NCI-H2107 treated with DMSO at 0.1 percent for 48 hours (cell line): ENCODE measurements at regions not wholly inside any gene's neighbourhood (a gene's known extent, or its start where the extent isn't known, plus 50 kb on each side); places are given as distances from the start of the nearest gene placed in this dataset.

Source experiments
- DNase-seq: peaks from one replicate; lab custom pipeline; 2025; ENCODE audit not compliant: unreplicated experiment; lab: John Stamatoyannopoulos, UW

DNA sequence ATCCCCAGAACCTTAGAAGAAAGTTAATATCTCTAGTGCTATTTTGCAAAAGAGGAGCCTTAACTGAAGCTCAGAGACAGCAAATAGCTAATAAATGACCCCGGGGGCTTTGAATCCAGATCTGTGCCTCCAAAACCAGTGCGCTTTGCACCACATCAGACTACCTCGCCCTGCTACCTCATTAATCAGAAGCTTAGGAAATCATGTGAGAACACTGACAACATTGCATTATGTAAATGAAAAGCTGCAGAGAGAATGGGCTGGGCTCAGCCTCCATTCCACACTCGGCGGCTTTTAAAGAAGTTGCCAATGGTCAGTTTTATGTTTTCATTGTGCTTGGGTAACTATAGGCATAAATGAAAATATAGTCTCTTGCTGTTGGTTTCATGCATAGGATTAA lies 54.0 kb upstream of the STMND1 start:
- no peak for DNase-seq

- no peak for DNase-seq
Measured at GRCh38 chr6:17045581-17046322, 56.1 kb upstream of the STMND1 start.

- no peak for DNase-seq
Measured at GRCh38 chr6:17043148-17043522, 58.7 kb upstream of the STMND1 start.

GRCh38 chr6:17042422-17043147 lies 59.3 kb upstream of the STMND1 start:
- DNase-seq: no peak

GRCh38 chr6:17039266-17039665 lies 62.6 kb upstream of the STMND1 start:
- no peak for DNase-seq

DNA sequence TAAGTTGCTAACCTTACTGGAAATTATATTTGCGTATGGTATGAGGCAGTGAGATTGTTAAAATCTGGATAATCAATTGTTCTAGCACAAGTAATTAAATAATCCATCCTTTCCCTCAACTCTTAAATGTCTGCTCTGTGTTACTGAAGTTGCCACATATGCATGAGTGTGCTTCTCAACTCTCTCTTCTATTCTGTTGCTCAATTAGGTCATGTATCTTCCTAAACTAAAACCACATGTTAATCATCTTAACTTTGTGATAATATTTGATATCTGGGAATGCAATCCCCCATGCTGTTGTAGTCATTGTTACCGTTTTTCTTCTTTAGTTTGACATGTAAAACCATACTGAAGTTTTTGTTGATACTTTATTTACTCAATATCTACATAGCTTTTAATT lies 63.5 kb upstream of the STMND1 start:
- DNase-seq: no peak

DNA sequence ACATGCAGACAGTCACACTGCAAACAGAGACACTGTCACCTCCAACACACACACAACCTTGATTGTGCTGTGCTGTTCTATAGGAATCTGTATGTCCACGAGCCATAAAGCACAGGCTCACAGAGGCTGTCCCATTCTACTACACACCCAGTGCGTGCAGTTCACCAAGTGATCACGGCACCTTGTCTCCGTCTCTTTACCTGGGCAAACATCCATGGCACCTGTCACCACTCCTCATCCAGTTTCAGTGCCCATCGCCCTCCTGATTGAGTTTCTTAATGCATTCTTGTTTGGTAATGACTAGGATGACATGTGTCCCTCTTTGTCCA lies 65.8 kb upstream of the STMND1 start:
- no peak for DNase-seq

DNA sequence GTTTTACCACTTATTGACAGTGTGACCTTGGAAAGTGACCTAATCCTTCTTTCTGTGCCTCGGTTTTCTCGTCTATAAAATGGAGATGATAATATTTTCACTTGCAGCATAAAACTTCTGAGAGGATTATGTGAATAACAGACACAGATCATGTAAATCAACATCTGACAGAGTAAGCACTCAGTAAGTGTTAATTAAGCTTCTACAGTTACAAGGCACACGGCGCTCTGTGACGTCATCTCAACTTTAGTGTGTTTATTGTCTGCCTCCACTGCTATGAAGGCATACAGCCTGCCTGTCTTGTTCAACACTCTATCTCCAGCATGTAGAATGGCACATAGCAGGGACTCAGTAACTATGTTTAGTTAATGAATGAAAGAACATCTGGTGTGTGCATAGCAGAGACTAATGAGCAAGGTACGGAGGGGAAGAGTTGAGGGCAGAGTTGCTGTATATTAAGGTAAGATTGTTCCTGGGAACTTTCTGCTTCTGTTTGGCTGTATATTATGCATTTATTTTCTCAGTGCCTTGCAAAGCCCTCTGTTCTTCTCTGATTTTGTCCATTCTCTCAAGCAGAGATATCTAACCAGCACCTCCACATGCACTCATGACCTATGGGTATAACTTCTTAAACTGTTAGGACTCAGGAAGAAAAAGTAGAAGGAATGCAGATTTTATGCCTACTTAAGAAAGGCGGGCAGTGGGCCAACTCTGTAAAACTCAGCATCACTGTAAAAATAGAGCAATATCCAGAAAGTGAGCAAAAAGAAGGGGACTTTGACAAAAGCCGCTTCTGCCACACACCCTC lies 66.4 kb upstream of the STMND1 start:
- DNase-seq: no peak

GRCh38 chr6:17033746-17034145 lies 68.1 kb upstream of the STMND1 start:
- no peak for DNase-seq

DNA sequence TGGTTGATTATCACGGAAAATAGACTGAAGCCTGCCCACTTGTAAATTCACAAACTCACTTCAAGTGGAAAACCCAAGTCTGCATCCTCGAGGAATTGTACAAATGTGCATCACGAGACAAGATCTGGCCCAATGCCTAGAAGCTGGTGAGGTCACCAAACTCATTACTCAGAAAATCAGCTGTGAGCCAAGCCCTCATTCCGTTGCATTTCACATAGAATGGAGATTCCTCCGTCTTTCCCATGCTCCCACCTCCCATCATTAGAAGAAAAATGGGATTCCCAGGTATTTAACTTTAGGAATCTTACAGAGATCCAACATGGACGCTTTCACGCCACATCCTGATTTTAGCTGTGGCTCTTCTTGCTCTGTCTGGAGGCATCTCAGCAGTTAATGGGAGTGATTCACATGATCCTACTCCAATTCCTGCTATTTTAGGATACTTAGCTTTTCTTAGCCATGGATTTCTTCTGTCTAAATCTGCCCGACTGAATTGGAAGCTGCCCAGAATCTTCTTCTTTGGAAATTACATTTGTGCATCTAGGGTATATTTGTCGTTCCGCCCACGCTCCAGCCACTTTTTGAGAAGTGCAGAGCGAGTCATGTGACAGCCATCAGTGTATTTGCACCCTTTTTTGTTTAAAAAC lies 68.7 kb upstream of the STMND1 start:
- no peak for DNase-seq

DNA sequence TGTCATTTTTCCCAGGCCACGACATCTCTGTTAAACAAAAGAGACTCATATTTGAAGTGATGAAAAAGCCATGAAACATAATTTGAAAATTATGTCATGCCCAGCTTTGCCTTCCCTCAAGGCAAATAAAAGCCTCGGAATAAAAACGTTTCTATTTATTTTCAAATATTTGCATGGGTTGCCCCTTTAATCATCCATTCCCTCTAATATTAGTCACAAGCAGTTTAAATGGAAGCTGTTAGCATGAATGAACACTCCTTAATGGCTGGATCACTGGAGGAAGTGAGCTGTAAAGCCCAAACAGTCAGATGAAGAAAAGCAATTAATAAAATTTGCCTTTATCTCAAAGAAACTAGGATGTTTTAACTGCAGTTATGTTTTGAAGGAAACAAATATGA lies 69.3 kb upstream of the STMND1 start:
- DNase-seq: no peak

GRCh38 chr6:17031961-17032360 lies 69.9 kb upstream of the STMND1 start:
- no peak for DNase-seq

DNA sequence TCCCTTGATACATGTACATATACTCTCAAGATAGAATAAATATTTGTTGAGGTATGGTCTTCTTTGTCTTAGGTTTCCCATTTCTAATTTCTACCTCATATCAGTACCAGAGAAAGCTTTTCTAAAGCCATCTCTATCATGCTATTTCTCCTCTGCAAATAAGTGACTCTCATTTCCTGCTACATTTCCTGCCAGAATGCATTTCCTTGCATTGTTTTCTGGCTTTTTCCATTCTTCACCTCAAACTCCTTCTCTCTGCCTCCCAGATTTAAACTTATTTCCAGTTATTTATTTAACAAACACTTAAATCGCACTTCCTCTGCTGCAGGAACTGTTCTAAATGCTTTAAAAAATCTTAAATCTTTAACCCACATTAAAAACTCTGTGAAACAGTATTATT lies 74.4 kb upstream of the STMND1 start:
- DNase-seq: no peak

- DNase-seq: no peak
Measured at GRCh38 chr6:17022604-17023003, 79.2 kb upstream of the STMND1 start.

DNA sequence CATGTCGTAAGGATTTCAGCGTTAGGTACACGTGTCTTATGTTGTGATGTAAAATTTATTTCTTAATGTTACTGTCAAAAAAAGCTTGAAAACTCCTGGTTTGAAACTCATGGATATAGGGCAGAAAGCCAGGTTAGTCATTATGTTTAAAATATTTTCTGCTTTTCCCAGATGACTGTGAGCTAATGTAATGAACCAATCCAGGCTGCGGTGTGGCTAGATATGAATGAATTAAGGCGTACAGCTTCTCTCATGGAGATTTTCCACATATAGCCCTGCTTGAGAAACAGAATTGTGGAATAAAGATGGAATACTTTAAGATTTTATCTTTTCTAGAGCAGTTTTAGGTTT lies 80.3 kb upstream of the STMND1 start:
- no peak for DNase-seq

DNA sequence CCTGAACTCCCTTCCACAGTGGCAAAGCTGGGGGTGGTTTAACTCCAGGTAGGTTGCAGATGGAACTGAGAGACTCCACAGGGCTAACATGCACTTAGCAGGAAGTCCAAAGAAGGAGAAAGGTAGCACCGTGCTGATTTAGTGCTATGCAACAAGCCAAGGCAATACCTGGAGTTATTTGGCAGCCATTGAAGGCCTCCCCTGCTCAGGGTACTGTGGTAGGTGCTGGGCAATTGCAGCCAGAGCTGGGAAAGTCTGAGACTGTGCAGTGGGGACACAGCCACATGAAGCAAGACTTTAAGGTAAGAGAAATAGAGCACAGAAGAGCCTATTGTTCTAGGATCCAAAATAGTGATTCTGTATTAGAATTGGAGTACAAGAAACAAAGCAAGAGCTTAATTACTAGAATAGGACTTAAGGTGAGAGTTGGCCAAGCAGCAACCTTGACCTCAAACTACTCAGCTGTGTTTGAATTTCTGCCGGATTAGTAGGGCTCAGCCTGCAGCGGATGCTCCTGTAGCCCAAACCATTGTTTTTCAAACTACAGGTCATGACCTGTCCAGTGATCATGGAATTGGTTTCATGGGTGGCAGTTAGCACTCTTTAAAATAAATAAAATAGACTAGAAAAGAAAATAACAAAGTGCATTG lies 80.8 kb upstream of the STMND1 start:
- DNase-seq: no peak

DNA sequence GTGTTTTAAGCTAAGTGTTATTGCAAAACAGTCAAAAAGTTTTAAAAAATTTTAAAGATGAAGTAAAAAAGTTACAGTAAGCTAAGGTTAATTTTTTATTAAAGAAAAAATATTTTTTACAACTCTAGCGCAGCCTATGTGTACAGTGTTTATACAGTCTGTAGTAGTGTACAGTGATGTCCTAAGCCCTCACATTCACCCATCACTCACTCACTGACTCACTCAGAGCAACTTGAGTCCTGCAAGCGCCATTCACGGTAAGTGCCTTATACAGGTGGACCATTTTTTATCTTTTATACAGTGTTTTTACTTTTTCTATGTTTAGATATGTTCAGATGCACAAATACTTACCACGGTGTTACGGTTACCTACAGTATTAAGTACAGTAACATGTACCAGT lies 83.4 kb upstream of the STMND1 start:
- no peak for DNase-seq

DNA sequence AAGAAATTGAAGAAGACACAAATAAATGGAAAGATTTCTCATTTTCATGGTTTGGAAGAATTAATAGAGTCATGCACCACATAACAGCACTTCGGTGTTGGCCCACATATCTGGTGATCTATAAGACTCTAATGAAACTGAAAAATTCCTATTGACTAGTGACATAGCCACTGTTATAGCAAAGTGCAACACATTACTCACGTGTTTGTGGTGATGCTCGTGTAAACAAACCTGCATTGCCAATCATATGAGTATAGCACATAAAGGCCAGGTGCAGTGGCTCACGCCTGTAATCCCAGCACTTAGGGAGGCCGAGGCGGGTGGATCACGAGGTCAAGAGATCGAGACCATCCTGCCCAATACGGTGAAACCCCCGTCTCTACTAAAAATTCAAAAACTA lies 84.4 kb upstream of the STMND1 start:
- DNase-seq: no peak

- no peak for DNase-seq
Measured at GRCh38 chr6:17015551-17016381, 86.1 kb upstream of the STMND1 start.

- no peak for DNase-seq
Measured at GRCh38 chr6:17015144-17015543, 86.7 kb upstream of the STMND1 start.
